K562 (cell line): ENCODE measurements at regions not wholly inside any gene's neighbourhood (a gene's known extent, or its start where the extent isn't known, plus 50 kb on each side); places are given as distances from the start of the nearest gene placed in this dataset.

Experiments used
- FOS ChIP-seq: IDR thresholded peaks from 3 replicates; pipeline ENCODE4 v1.6.1; 2011; ENCODE audit not compliant: insufficient read length; ENCODE audit errors: extremely low read depth
- GABPA ChIP-seq: fragments of 200-800 bp; sonication (Bioruptor generic); conservative IDR thresholded peaks from 2 replicates; pipeline ENCODE4 v1.6.1; 2016; ENCODE audit warnings: low read depth, missing genetic modification characterization, missing compliant biosample characterization
- POLR2A ChIP-seq: fragments of 450-650 bp; conservative IDR thresholded peaks from 2 replicates; pipeline ENCODE4 v1.6.1; 2016
- ZBTB8A ChIP-seq: fragments of 450-650 bp; IDR thresholded peaks from 2 replicates; pipeline ENCODE4 v1.6.1; 2018; ENCODE audit warnings: mild to moderate bottlenecking, moderate library complexity; ENCODE audit not compliant: partially characterized antibody
- ZNF57 ChIP-seq: fragments of 450-650 bp; formaldehyde crosslinking; IDR thresholded peaks from 2 replicates; pipeline ENCODE4 v1.4.0; 2020; ENCODE audit warnings: mild to moderate bottlenecking, moderate library complexity
- TF ChIP-seq, protein P1 (sequence below): sonication (generic); formaldehyde crosslinking; IDR thresholded peaks from 2 replicates; pipeline ENCODE4 v1.8.0; 2022; ENCODE audit warnings: mild to moderate bottlenecking, missing genetic modification reagents, borderline replicate concordance
- TF ChIP-seq, protein P2 (sequence below): sonication (generic); formaldehyde crosslinking; IDR thresholded peaks from 2 replicates; pipeline ENCODE4 v1.8.0; 2022; ENCODE audit warnings: mild to moderate bottlenecking, missing genetic modification reagents
- TF ChIP-seq, protein P3 (sequence below), 2 experiments: fragments of 450-650 bp; IDR thresholded peaks; 2 replicates each; pipeline ENCODE4 v1.6.1; 2016; ENCODE audit warnings: mild to moderate bottlenecking in 2 of 2, borderline replicate concordance in 1 of 2, low read depth in 1 of 2, moderate library complexity in 1 of 2
- TF ChIP-seq, protein P4 (sequence below): sonication (generic); formaldehyde crosslinking; IDR thresholded peaks from 2 replicates; pipeline ENCODE4 v1.9.0; 2022; ENCODE audit warnings: mild to moderate bottlenecking, missing genetic modification reagents

DNA sequence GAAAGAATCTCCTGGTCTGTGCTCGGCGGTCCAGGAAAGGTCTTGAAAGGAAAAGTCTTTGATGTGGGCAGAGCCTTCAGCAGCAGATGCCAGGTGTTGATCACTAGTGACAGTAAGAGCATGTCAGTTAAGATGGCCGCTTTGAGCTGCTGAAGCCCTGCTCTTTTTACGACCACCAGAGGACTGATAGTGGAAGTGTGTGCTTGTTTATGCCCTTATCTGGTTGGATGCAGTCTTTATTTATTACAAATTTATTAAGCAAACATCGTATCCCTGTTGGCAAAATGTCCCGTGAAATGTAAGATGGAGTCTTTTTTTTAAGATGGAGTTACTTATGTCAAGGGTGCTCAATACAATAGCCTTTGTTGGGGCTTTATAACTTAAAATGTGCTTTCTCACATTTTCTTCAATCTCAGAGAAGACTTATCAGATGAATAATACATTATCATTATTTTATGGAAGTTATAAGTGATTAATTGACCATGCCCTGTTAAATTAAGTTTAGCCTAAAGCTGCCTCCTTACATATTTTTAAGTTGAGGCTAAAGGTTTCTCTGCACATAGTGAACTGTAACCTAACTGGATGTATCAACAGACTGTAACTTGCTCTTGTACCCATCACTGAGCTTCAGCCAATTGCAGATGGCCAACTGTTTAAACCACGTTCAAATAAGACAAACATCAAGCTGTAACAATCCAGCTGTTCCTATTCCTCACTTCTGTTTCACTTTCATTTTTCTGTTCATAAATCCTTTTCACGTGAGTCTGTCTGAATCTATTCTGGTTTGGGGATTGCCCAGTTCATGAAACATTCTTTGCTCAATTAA is 97.4 kb upstream of the PIK3CG start (continued):
- TF ChIP-seq, protein P1, sequence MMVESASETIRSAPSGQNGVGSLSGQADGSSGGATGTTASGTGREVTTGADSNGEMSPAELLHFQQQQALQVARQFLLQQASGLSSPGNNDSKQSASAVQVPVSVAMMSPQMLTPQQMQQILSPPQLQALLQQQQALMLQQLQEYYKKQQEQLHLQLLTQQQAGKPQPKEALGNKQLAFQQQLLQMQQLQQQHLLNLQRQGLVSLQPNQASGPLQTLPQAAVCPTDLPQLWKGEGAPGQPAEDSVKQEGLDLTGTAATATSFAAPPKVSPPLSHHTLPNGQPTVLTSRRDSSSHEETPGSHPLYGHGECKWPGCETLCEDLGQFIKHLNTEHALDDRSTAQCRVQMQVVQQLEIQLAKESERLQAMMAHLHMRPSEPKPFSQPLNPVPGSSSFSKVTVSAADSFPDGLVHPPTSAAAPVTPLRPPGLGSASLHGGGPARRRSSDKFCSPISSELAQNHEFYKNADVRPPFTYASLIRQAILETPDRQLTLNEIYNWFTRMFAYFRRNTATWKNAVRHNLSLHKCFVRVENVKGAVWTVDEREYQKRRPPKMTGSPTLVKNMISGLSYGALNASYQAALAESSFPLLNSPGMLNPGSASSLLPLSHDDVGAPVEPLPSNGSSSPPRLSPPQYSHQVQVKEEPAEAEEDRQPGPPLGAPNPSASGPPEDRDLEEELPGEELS (CRISPR knock-in tag) = no peak
- TF ChIP-seq, protein P2, sequence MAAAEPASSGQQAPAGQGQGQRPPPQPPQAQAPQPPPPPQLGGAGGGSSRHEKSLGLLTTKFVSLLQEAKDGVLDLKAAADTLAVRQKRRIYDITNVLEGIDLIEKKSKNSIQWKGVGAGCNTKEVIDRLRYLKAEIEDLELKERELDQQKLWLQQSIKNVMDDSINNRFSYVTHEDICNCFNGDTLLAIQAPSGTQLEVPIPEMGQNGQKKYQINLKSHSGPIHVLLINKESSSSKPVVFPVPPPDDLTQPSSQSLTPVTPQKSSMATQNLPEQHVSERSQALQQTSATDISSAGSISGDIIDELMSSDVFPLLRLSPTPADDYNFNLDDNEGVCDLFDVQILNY = no peak
- TF ChIP-seq GABPA (tag) (0 out of 2 replicates have a peak, but pooled peaks have one; percentile 42), FOS (no peak), ZBTB8A (no peak), ZNF57 (no peak), POLR2A (no peak)
- TF ChIP-seq, protein P3, sequence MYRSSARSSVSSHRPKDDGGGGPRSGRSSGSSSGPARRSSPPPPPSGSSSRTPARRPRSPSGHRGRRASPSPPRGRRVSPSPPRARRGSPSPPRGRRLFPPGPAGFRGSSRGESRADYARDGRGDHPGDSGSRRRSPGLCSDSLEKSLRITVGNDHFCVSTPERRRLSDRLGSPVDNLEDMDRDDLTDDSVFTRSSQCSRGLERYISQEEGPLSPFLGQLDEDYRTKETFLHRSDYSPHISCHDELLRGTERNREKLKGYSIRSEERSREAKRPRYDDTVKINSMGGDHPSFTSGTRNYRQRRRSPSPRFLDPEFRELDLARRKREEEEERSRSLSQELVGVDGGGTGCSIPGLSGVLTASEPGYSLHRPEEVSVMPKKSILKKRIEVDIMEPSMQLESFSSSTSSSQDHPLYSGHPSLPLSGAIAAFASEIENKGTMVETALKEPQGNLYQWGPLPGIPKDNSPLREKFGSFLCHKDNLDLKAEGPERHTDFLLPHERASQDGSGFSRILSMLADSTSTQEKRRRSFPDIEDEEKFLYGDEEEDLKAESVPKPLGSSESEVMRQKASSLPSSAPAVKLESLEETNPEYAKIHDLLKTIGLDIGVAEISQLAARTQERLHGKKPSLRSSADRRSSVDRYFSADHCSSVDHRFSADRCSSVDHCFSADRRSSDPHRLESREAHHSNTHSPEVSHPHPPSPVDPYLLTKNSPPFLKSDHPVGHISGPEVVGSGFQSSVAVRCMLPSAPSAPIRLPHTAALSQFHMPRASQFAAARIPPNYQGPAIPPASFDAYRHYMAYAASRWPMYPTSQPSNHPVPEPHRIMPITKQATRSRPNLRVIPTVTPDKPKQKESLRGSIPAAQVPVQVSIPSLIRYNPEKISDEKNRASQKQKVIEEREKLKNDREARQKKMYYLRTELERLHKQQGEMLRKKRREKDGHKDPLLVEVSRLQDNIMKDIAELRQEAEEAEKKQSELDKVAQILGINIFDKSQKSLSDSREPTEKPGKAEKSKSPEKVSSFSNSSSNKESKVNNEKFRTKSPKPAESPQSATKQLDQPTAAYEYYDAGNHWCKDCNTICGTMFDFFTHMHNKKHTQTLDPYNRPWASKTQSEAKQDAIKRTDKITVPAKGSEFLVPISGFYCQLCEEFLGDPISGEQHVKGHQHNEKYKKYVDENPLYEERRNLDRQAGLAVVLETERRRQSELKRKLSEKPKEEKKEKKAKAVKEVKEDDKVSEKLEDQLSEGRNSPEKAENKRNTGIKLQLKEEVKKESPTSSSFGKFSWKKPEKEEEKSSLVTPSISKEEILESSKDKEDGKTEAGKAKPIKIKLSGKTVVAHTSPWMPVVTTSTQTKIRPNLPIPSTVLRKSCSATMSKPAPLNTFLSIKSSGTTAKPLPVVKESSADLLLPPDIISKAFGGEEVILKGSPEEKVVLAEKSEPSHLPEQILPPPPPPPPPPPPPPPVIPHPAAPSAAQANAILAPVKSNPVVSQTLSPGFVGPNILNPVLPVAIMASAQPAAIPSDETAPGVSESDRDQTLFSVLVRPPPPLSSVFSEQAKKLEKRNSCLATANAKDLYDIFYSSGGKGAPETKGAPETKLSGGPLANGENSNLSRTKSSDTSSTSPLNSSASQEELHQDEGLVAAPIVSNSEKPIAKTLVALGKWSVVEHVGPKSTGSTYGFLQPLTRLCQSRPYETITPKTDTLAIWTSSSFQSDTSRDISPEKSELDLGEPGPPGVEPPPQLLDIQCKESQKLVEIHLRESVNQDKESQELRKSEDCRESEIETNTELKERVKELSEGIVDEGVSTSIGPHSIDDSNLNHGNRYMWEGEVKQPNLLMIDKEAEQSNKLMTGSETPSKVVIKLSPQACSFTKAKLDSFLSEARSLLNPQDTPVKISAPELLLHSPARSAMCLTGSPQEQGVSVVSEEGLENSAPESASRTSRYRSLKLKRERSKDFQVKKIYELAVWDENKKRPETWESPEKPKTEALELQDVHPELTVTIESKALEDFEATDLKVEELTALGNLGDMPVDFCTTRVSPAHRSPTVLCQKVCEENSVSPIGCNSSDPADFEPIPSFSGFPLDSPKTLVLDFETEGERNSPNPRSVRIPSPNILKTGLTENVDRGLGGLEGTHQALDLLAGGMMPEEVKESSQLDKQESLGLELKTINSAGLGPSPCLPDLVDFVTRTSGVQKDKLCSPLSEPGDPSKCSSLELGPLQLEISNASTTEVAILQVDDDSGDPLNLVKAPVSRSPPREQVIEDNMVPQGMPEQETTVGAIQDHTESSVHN (IDR thresholded peaks at IDR 0.05; ENCODE audit: borderline replicate concordance in 1 of 2, low read depth in 1 of 2) = peak in 1 of 2 experiments; percentile 89; a peak in 2 of 4 replicates
- TF ChIP-seq, protein P4, sequence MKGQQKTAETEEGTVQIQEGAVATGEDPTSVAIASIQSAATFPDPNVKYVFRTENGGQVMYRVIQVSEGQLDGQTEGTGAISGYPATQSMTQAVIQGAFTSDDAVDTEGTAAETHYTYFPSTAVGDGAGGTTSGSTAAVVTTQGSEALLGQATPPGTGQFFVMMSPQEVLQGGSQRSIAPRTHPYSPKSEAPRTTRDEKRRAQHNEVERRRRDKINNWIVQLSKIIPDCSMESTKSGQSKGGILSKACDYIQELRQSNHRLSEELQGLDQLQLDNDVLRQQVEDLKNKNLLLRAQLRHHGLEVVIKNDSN = no peak
